ENCODE measurements at regions not wholly inside any gene's neighbourhood (a gene's known extent, or its start where the extent isn't known, plus 50 kb on each side); places are given as distances from the start of the nearest gene placed in this dataset.
"Not testable (repeated sequence)": the region's sequence is repeated elsewhere in the genome, so short reads cannot be mapped to it uniquely, and the experiment has no call there.

DNA sequence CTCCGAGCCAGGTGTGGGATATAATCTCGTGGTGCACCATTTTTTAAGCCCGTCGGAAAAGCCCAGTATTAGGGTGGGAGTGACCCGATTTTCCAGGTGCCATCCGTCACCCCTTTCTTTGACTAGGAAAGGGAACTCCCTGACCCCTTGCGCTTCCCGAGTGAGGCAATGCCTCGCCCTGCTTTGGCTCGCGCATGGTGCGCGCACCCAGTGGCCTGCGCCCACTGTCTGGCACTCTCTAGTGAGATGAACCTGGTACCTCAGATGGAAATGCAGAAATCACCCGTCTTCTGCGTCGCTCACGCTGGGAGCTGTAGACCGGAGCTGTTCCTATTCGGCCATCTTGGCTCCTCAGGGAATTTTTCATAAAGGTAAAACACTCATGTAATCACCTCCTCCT is 63.9 kb downstream of the RWDD3 start:
- DNase-seq = not testable (repeated sequence)

DNA sequence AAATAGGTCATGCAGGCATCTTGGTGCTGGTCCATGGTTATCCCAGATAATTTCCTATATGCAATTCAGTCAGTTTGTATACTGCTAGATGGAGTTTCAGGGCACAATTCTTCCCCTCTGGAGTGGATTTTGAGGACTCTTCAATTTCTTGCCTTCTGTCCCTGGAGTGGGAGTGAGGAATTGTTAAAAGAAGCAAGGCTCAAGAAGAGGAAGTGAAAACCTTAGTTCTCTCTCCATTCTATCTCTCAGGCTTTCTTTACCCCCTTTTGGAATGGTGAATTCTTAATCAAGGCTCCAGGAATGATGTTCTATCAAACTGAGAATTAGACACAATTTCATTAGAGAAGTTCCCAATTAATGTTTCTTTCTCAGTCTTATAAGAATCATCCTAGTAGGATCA is 67.1 kb downstream of the RWDD3 start:
- no peak for DNase-seq

DNA sequence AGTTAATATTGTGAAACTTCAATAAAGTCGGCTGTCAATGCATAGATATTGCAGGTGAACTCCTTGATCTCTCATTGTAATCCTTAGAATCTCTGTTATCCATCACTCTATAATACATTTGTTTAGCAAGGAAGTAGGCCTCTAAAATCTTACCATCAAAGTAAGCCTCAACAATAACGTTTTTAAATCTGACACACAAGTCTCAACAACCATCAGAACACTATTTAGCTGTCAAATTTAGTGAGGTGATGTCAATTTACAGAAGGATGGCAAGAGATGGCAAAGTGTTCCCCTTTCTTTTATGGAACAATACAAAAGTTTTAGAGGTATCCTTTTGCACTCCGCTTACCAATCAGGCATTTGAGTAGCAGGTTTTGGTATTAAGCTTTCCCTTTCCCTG is 67.6 kb downstream of the RWDD3 start:
- DNase-seq = no peak

DNA sequence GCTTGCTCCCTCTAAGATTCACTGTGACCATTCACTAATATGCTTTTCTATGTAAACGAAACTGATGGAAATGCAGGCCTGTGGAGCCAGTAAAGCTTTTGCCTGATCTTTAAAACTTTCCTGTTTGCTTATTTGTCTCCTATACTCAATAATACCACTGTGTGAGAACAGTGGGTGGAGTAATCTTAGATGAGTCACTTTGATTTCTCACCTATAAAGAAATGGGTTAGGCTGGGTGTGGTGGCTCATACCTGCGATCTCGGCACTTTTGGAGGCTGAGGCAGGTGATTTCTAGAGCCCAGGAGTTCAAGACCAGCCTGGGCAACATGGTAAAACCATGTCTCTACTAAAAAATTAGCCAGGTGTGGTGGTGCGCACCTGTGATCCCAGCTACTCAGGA is 70.8 kb downstream of the RWDD3 start:
- no peak for DNase-seq

DNA sequence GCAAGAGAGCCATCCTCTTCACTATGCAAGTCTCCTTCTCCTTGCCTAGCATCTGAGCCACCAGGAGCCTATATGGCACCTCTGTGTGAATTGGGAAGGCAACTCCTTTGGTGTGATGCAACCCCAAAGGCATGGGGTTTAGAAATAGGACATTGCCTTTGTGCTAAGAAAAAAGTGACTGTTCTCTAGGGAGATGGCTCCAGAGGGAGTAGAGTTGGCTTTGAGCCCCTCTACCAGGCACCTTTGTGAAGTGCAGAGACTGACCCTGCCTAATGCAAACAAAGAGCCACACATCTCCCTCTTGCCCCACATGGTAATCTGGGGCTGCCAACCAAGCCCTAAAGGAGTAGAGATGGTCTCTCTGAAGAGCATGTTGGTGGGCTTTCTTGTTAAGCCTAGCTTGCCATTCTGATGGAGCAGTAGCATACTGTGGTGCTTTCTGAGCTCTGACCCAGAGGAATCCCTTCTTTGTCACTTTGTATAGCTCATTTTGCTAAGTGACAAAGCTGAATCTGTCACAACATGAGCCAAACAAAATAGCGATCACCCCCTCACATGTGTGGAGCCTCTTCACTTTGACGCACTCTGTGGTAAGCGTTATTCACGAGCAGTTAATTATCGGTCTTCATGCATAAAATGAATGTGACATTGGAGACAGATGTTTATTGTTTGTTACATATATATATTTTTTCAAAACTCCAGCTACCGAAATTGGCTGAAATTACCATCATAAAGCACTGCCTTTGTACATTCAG is 74.4 kb downstream of the RWDD3 start:
- DNase-seq = no peak

DNA sequence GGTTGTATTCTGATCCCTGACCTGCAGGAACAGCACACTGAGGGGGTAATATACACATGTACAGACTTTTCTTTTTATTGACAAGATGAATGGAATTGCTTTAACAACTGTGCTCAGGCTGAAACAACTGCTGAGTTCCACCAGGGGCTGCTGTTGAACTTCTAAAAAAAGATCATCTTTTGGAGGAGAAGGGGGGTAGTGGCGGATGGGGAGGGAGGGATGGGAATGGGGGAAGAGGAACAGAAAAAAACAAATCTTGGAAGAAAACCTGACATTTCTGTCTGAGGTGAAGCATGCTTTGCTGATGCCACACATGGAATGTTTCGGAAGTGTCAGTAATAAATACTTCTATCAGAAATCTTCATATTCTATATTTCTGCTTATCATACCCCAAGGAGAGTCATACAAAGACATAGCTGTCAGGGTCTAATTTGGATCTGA is 75.0 kb downstream of the RWDD3 start:
- peak; percentile 61 for DNase-seq

DNA sequence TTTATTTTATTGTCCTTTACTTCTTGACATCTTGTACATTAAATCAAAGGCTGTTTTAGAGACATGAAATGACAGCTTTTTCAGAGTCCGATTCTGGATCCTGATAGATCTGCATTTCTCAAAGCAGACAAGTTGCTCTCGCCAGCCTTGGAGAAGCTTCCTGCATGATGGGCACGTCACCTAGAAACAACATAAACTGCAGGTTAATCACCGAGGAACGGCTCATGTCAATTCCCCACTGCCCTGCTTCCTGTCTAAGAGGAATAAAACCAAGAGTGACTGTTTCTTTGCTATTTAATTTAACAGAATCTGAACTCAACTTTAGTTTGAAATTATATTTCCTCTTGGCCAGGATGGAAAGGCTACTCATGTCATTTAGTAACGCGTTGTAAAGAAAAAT is 77.0 kb downstream of the RWDD3 start:
- DNase-seq = no peak

DNA sequence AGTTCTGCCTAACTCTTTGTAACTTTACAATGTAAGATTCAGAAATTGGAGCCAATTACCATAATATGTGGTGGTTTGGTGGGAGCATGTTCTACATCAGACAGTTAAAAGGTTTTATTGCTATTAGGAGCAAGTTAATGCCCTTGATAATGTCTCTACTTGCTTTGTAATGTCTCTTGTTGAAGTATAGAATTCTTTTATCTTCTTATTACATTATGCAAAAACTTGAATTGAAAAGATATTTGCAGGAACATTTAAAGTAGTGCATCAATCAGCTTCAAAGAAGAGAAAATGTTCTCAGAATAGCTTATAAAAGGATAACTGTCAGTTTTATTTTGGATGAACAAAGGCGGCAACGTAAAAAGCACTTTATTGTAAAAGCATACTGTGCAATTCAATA is 77.8 kb downstream of the RWDD3 start:
- no peak for DNase-seq

DNA sequence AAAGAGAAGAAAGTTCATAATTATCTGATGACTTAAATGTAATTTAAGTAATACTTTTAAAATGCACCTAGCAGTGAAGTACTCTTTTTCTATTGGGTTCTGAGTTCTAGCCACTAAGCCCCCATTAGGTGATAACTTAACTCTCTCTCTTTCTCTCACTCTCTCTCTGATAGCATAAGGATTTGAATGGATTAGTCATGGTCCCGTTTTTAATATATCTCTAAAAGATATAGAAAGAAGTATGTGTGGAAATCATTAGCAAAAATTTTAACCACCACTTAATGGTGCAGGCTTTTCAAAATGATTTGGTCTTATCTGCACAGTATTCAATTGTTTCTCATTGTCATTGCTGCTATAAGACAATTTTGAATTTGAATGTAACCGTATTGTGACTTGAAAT is 78.2 kb downstream of the RWDD3 start:
- DNase-seq = no peak

DNA sequence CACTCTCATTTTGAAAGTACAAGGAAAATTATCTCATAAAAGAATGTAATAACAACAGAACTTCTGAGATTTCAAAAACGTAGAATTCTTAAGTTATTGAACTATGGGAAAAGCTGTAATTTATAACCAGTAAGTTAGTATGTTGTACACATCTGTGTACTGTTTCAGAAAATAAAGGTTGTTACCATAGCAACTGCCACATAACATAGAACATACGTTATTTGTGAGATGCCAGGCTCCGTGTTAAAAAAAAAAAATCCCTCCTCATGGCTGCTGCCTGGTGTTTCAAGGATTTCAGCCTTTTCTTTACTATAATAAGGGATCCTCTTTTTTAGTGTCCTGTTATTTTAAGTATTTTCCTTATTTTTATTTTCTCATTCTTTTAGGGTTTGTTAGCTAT is 79.5 kb downstream of the RWDD3 start:
- no peak for DNase-seq

DNA sequence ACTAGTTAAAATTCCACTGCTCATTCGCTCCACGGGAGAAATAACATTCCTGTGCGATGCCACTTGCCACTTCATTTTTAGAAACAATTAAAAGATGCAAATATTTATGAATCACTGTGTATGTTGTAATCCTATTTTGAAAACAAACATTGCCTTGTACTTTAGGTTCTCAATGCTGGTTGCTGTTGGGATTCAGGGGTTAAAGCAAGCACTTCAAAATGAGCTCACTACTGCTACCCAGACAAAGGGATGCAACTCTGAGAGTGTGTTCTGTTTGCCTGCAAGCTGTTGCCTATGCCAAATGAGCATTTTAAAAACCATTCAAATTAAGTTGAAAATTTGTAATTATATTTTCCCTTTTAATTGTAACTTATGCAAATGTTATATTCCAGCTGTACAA is 87.5 kb downstream of the RWDD3 start:
- DNase-seq = peak; percentile 34

DNA sequence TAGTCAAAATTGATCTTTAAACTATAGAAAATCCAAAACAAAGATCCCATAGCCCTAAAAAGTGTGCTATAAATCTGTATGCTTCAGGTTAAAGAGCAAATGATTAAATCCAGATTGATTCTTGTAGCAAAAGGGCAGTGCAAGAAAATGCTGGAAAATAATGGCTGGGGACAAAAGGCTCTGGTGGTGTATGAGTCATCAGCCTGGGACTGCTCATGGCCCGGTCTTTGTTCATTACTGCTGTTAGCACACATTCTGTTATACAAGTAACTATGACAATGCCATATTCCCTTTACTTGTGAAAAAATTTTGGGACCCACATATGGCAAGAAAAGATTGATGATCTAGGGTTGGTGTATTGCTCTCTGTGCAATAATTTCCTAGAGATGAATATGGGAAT is 89.1 kb downstream of the RWDD3 start:
- no peak for DNase-seq

DNA sequence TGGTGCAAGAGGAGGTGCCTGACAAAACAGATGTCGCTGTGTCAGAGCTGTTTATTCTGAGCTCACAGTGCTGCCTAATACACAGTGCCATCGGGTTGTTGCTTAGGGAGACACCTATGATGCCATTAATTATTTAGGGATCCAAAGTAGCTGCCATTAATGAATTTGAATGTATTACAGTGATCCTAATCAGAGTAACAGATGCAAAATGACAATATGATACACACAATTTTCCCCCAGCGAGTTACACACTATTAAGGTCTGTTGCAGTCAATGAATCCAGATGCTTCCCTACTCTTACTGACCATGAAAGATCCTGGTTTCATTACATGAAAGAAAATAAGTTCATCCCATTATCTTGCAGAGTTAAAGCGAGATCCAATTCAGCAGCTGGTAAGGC is 91.3 kb downstream of the RWDD3 start:
- no peak for DNase-seq

DNA sequence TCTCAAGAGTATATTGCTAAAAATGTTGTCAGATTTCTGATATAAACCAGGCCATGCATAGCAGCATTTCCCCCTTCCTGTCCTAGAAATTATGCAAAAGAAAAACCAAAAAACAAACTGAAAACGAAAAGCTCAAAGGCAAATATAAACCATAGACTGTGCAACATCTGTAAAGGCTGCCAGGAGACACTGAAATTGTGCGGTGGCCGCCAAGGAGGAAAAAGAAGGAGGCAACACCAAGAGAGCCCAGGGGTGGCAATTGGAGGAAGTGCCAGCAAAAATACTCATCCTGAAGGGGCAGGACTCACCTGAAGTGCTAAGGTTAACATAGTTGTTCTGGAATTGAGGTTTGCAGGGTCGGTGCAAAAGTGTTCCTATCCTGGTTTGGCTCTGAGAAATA is 92.0 kb downstream of the RWDD3 start:
- no peak for DNase-seq

DNA sequence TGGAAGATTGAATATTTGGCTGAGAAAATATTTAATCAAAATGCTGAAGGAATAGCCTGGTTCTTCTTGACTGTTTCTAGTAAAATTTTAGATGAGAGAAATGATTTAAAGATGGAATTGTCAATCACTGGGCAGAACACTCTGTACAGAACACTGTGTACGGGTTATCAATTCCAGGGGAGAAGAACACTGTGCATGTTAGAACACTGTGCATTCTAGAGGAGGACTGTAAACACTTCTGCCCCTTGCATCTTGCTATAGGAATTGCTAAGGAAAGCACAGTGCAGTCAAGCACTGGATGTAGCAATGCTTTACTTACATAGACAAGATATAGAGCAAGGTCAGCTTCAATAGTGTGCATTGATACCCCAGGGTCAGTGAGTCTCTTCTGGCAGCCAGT is 98.7 kb downstream of the RWDD3 start:
- no peak for DNase-seq

DNA sequence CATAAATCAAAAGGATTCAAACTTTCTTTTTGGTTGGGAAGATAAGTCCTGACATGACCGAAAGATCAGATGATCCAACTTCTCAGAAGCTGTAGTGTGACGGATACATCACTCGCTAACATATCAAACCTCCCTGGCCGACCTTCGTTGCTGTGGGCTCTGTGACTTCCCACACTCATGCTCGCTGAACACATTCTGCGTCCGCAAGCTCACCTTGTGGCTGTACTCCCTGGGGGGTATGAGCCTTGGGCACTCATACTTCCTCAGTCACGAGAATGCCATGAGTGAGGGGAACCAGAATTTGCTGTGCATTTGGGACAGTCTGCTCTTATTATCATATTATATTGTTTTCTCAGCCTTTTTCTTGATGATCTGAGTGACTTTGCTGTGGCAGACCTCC is 105.4 kb downstream of the RWDD3 start:
- DNase-seq = no peak

DNA sequence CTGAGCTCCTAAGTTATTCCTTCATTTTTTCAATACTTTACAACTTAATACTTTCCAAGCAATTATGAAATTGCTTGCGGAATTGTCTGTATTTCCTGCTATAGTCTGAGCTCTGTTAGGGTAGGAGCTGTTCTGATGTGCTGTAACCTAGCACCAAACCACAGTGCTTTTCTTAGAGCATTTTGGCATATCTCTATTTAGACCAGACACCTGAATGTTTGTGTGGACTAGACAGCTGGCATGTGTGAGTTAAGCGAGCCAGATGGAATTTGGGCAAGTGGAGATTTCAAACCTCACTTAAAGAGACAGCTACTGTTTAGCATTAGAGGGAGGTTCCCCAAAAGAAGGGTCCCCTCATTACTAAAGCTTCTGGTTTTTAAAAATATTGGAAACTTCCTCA is 106.1 kb downstream of the RWDD3 start:
- DNase-seq = no peak

DNA sequence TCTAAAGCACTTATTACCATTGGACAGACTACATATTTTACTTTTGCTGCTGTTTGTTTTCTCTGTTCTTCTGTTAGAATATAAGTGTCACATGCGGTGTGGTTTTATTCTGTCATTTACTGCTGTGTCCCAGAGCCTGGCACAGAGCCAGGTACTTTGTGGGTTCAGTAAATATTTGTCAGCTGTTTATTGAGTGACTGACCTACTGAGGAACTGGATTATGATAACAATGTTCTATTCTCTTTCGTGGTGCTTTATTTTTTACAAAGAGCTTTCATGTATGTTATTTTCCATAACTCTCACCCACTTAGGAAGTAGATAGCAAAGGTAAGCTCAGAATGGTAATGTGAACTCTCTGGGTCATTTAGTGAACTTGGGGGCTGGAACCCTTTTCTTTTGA is 118.8 kb downstream of the RWDD3 start:
- peak; percentile 99 for DNase-seq

DNA sequence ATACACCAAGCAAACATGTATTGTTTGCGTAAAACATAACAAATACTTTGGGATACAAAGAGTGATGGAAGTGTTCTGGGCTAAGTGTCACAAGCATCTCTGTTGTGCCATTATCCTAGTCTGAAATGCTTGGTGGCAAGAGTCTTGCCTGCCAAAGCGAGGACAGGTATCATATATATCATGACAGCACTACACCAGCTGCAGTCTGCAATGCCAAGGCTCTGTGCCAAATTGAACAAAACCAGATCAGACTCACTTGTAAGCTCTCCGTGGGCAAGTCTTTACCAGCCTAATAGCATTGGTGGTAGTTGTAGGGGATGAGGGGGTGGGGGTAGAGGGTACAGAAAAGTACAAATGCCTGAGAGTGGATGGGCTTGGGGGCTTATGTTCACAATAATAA is 119.2 kb downstream of the RWDD3 start:
- DNase-seq = peak; percentile 99

DNA sequence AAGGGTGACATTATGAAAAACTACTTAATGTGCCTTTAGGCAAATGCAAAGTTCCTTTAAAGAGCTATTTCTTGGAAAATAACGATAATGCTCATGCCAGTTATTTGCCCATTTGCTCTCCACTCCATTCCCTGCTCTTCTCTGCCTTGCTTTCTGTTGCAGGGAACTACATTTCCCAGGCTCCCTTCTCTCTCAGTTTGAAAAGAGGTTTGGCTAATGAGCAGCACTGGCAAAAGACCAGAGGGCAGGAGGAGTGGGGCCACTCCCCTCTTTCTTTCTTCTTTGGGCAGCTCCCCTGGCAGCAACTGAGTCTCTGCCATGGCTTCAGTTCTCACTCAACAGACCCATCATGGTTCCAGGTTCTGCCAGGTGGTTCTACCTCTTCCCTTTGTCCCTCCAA is 130.5 kb downstream of the RWDD3 start:
- no peak for DNase-seq

DNA sequence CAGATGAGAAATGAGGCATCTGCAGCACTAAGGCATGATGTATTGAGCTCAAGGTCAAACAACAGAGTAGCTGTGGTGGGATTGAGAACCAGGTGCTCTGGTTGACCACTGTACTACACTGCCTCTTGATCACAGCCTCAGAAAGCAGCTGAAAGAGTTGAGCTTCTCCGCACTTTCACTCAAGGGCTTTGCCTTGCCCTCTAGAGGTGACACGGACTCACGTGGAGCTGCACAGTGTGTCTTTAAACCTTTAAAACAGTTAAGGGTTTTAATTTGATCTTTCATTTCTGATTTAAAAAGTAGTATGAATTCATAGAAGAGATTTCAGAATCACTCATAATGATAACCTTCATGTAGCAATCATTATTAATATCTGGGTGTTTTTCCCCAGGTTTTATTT is 132.5 kb downstream of the RWDD3 start:
- DNase-seq = no peak

DNA sequence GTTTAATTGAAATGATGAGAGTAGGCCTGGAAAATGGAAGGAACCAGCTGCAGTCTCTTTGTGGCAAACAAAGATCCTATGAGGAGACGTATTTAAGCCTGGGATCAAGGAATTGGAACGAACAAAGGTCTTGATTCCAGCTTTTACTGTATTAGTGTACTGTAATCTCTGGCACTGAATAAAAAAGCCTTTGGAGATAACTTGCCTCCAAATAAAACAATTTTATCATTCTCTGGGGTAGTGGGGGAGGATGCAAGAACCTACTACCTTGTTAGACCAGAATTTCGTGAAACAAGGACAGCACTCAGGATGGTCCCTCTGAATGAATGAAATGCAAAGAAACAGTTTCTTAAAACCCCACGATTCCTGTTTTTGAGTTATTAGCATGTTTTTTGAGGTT is 134.2 kb downstream of the RWDD3 start:
- DNase-seq = no peak

DNA sequence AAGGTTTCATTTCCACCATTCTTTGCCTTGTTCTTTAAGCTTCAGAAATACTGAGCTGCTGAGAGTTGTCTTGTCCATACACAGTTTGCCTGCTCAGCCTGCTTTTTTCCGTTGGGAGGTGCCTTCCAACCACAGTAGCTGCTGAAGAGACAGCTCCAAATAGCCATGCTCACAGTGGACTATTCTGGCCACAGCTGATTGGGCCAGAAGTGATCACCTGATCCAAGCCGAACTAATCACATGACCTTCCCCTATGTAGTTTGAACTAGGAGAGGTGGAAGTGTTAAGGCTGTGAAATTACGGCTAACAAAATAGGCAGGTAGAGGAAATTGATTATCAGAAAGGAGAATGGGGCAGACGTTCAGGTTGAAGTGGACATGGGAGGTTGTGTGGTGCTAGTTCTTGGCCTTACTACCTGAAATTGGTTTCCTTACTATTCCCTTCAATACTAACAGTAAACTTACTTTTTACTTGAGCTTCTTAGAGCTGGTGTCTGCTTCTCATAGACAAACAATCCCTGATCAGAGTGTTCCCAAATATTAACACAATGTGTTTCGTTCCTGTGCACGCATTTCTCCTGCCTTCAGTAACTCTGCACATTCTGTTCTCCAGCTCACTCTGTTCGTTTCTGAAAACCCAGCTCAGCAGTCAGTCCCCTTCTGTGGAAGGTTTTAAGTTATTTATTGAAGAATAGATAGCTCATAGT is 136.1 kb downstream of the RWDD3 start:
- DNase-seq = no peak

DNA sequence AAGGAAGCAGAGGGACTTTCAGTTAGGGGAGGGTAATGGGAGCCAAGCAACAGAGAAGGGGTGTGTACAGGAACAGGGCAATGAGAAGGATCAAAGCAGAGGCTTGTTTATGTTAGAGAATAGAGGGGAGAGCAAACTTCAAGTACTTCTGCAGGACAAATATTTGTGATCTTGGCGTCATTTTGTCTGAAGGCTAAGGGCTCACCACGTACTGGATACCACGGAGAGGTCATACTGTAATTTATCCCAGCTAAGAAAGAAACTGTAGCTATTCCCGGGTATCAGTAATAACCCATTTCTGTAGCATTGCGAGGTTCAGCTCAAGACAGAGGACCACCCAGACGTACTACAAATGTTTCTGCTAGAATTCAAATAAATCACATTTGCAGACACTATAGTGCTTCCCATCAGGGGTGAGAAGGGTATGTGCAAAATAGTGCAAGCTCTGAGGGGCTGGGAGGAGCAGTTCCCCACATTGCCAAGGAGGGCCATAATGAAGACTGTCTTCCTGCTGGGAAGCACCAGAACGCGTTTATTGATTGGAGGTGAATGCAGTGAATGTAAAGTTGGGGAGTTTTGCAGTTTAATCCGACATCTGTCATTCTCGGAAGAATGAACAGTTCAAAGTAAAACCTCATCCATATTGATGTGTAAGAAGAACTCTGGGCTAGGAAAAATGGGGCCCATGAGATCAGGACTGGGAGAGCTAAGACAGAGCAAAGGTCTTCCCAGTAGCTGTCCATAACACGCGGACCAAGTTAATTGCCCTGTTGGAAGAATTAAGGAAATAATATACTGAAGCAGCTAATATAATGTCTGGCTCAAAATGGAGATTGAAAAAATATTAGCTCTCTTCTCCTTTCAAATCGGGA is 136.9 kb downstream of the RWDD3 start:
- DNase-seq = peak; percentile 35

Data from NCI-H2029 treated with DMSO at 0.1 percent for 48 hours (cell line).